Subcutaneous abdominal adipose tissue (tissue), 5 donors: ENCODE measurements at regions not wholly inside any gene's neighbourhood (a gene's known extent, or its start where the extent isn't known, plus 50 kb on each side); places are given as distances from the start of the nearest gene placed in this dataset.

ENCODE experiments used
- H3K27ac ChIP-seq: one replicate; pipeline ENCODE4 v1.7.0; 2013; ENCODE audit warnings: low read depth, mild to moderate bottlenecking, inconsistent platforms, low read length, moderate library complexity
- H3K27me3 ChIP-seq, 5 donors: one replicate each; pipeline ENCODE4 v1.7.0; 2013; ENCODE audit warnings: low read length in 5 of 5, inconsistent platforms in 1 of 5; ENCODE audit not compliant: control insufficient read depth in 5 of 5, insufficient read depth in 4 of 5
- H3K36me3 ChIP-seq, 5 donors: one replicate each; pipeline ENCODE4 v1.7.0; 2013; ENCODE audit warnings: low read length in 5 of 5; ENCODE audit not compliant: control insufficient read depth in 5 of 5, insufficient read depth in 5 of 5
- H3K4me1 ChIP-seq, 5 donors: one replicate each; pipeline ENCODE4 v1.7.0; 2013; ENCODE audit warnings: low read length in 5 of 5, mild to moderate bottlenecking in 3 of 5, moderate library complexity in 1 of 5; ENCODE audit not compliant: control insufficient read depth in 5 of 5, insufficient read depth in 5 of 5
- H3K4me3 ChIP-seq, 5 donors: one replicate each; pipeline ENCODE4 v1.7.0; 2013; ENCODE audit warnings: low read length in 5 of 5, low read depth in 1 of 5
- H3K9ac ChIP-seq, 5 donors: one replicate each; pipeline ENCODE4 v1.7.0; 2013; ENCODE audit warnings: low read length in 5 of 5, mild to moderate bottlenecking in 4 of 5, moderate library complexity in 3 of 5
- H3K9me3 ChIP-seq, 5 donors: one replicate each; pipeline ENCODE4 v1.7.0; 2013; ENCODE audit warnings: low read length in 5 of 5; ENCODE audit not compliant: control insufficient read depth in 5 of 5
- donor health status: healthy.
- donor health status: healthy.
- donor health status: healthy.
- donor health status: healthy.
- donor health status: healthy.

- no peak overlapping the region for H3K9ac ChIP-seq
- H3K27ac ChIP-seq: no peak overlapping the region
- H3K4me1 ChIP-seq: peaks cover 0 to 30% (median 20%) of the 10 kb centered on the region in 5 donors
- no peaks in the 10 kb centered on the region for H3K36me3 ChIP-seq
- H3K4me3 ChIP-seq: no peak overlapping the region
- no peaks in the 10 kb centered on the region for H3K9me3 ChIP-seq
- peaks cover 0 to 3% (median 0%) of the 10 kb centered on the region in 5 donors for H3K27me3 ChIP-seq
Measured at GRCh38 chr11:19512618-19513017, 200.0 kb upstream of the NAV2 start.

DNA sequence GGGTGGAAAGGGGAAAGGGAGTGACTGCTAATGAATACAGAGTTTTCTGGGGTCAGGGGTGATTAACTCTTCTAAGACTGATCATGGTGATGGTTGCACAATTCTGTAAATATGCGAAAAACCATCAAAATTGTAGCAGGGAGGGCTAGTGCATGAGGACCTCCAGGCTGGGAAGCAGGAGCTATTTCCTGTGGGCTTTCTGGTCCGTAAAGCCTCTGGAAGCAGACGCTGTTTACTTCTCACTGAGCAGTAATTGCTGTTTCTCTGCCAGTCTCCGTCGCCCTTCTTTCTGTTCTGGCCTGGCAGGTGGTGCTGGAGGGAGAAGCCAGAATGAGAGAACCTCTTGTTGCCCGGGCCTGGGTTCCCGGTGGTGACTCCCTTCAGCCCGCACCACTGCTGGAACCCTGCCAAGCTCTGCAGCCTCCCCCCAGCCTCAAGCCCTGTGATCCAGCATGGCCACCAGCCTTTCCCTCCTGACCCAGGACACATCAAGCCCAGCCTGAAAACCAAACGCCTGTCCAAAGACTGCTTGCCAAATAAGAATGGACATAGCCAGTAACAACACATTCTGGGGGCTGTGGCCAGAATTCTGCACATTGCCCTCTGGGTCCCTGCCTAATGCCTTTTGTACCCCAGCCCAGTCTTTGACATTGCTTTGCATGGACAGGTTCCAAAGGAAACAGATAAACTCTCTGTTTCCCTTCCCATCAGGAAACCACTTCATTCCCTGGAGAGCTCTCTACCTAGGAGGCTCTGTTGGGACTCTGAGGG lies 201.0 kb upstream of the NAV2 start:
- Histone ChIP-seq H3K36me3 (no peaks in the 10 kb centered on the region), H3K4me3 (no peak overlapping the region), H3K4me1 (peaks cover 0 to 30% (median 21%) of the 10 kb centered on the region in 5 donors), H3K27me3 (peaks cover 0 to 3% (median 0%) of the 10 kb centered on the region in 5 donors), H3K9ac (peak overlapping the region in 1 of 5 donors; percentile 29), H3K27ac (no peak overlapping the region), H3K9me3 (no peaks in the 10 kb centered on the region)

DNA sequence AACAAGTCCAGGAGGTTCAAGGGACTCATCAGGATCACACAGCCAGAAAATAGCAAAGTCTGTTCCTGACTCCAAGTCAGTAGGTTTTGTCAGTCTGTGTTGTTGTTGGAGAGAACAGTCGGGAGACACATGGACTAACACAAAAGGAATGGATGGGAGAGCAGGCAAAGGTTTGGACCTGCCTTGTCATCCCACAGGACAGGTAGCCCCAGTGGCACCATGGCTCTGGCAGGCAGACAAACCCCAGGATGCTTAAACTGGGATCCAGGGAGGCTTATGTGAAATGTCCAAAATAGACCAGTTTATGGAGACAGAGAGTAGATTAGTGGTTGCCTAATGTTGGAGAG lies 201.6 kb upstream of the NAV2 start:
- H3K9ac ChIP-seq: no peak overlapping the region

DNA sequence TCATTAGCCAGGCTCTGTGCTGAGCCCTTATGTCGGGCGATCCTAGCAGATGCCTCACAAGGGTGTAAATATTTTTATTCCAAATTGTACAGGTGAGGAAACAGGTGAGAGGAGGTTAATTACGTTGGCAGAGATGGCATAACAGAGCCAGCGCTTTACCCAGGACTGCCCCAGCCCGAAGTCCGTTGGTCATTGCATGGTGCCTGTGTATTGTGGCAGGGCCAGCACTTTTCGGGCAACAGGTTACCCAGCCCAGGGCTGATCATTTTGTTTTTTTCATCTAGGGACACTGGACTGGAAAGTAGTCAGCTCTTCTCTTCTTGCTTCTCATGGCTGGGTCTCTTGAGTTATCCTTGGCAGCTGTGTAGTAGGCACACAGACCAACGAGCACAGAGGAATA lies 202.2 kb upstream of the NAV2 start:
- Histone ChIP-seq H3K4me3 (no peak overlapping the region), H3K36me3 (no peaks in the 10 kb centered on the region), H3K27ac (no peak overlapping the region), H3K27me3 (peaks cover 0 to 3% (median 0%) of the 10 kb centered on the region in 5 donors), H3K4me1 (peaks cover 0 to 30% (median 21%) of the 10 kb centered on the region in 5 donors), H3K9me3 (no peaks in the 10 kb centered on the region), H3K9ac (no peak overlapping the region)

More for the DNA sequence above, 201.6 kb upstream of the NAV2 start:
- Histone ChIP-seq H3K36me3 (no peaks in the 10 kb centered on the region), H3K27me3 (peaks cover 0 to 3% (median 0%) of the 10 kb centered on the region in 5 donors), H3K27ac (no peak overlapping the region), H3K9me3 (no peaks in the 10 kb centered on the region), H3K4me1 (peaks cover 0 to 30% (median 21%) of the 10 kb centered on the region in 5 donors), H3K4me3 (no peak overlapping the region)

- Histone ChIP-seq H3K36me3 (no peaks in the 10 kb centered on the region), H3K27me3 (peaks cover 0 to 3% (median 0%) of the 10 kb centered on the region in 5 donors), H3K9me3 (no peaks in the 10 kb centered on the region), H3K27ac (no peak overlapping the region), H3K9ac (no peak overlapping the region), H3K4me1 (peaks cover 0 to 30% (median 21%) of the 10 kb centered on the region in 5 donors), H3K4me3 (no peak overlapping the region)
Measured at GRCh38 chr11:19509215-19509614, 203.4 kb upstream of the NAV2 start.

- Histone ChIP-seq H3K4me3 (no peak overlapping the region), H3K27ac (no peak overlapping the region), H3K9ac (no peak overlapping the region), H3K9me3 (no peaks in the 10 kb centered on the region), H3K27me3 (peaks cover 0 to 3% (median 0%) of the 10 kb centered on the region in 5 donors), H3K4me1 (peaks cover 0 to 30% (median 21%) of the 10 kb centered on the region in 5 donors), H3K36me3 (no peaks in the 10 kb centered on the region)
Measured at GRCh38 chr11:19508165-19508564, 204.5 kb upstream of the NAV2 start.

DNA sequence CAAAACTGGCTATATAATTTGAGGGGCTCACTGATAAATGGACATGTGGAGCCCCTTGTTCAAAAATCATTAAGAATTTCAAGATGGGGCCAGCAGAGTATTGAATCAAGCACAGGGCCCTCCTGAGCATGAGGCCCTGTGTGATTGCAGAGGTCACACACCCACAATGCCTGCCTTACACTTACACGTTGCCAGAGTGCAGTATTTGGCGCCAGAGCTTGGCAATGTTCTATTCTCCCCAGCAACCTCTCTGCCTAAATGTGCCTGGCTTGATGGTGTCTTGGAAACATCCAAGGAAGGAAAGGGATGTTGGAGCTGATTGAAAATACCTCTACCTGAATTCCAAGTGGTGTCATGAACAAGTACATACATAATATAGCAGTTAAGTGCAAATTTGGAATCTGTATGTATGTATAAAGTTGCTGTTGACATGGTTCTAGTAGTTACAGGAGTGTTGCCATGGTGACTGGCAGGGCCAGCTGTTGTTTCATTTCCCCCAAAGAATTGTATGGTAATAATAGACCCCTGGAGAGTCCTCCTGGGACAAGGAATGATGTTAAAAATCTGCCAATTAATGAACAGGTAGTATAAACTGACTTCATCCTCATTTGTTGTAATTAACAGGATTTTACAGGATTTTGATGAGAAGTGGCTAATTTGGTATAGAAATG lies 205.7 kb upstream of the NAV2 start:
- H3K27ac ChIP-seq: no peak overlapping the region
- peaks cover 0 to 27% (median 19%) of the 10 kb centered on the region in 5 donors for H3K4me1 ChIP-seq
- H3K36me3 ChIP-seq: no peaks in the 10 kb centered on the region
- no peak overlapping the region for H3K9ac ChIP-seq
- peaks cover 0 to 3% (median 0%) of the 10 kb centered on the region in 5 donors for H3K27me3 ChIP-seq
- no peak overlapping the region for H3K4me3 ChIP-seq
- H3K9me3 ChIP-seq: no peaks in the 10 kb centered on the region

GRCh38 chr11:19502691-19503253 lies 209.9 kb upstream of the NAV2 start:
- no peaks in the 10 kb centered on the region for H3K27me3 ChIP-seq

GRCh38 chr11:19501631-19502030 lies 211.0 kb upstream of the NAV2 start:
- no peak overlapping the region for H3K4me3 ChIP-seq
- H3K9me3 ChIP-seq: no peaks in the 10 kb centered on the region
- H3K36me3 ChIP-seq: no peaks in the 10 kb centered on the region

More at GRCh38 chr11:19502691-19503253, 209.9 kb upstream of the NAV2 start:
- Histone ChIP-seq H3K9me3 (no peaks in the 10 kb centered on the region), H3K4me1 (peaks cover 0 to 2% (median under 1%) of the 10 kb centered on the region in 5 donors), H3K27ac (no peak overlapping the region), H3K9ac (no peak overlapping the region), H3K36me3 (no peaks in the 10 kb centered on the region), H3K4me3 (no peak overlapping the region)

GRCh38 chr11:19499999-19500398 lies 212.6 kb upstream of the NAV2 start:
- Histone ChIP-seq H3K27me3 (no peaks in the 10 kb centered on the region), H3K4me1 (no peaks in the 10 kb centered on the region), H3K27ac (no peak overlapping the region), H3K9ac (no peak overlapping the region), H3K9me3 (peaks cover 0 to 8% (median 4%) of the 10 kb centered on the region in 5 donors), H3K36me3 (no peaks in the 10 kb centered on the region), H3K4me3 (no peak overlapping the region)

More at GRCh38 chr11:19501631-19502030, 211.0 kb upstream of the NAV2 start:
- Histone ChIP-seq H3K4me1 (no peaks in the 10 kb centered on the region), H3K27me3 (no peaks in the 10 kb centered on the region), H3K27ac (no peak overlapping the region), H3K9ac (no peak overlapping the region)
